Osteoblast (primary cell): ENCODE measurements at regions not wholly inside any gene's neighbourhood (a gene's known extent, or its start where the extent isn't known, plus 50 kb on each side); places are given as distances from the start of the nearest gene placed in this dataset.

ENCODE experiments used
- DNase-seq: peaks from one replicate; pipeline ENCODE4 v3.0.0; 2011; ENCODE audit warnings: low spot score, mixed read lengths; ENCODE audit not compliant: insufficient read length; ENCODE audit errors: missing footprints
- H2AFZ ChIP-seq: 2 replicates; pipeline ENCODE4 v1.6.0; 2011; ENCODE audit warnings: mild to moderate bottlenecking, low read length
- H3K27ac ChIP-seq: 2 replicates; pipeline ENCODE4 v1.5.1; 2011; ENCODE audit warnings: mild to moderate bottlenecking, low read depth, low read length, moderate library complexity
- H3K27me3 ChIP-seq: 2 replicates; pipeline ENCODE4 v1.6.0; 2012; ENCODE audit warnings: mild to moderate bottlenecking, control low read depth, inconsistent platforms, low read length, moderate library complexity; ENCODE audit not compliant: insufficient read depth
- H3K36me3 ChIP-seq: 2 replicates; pipeline ENCODE4 v1.5.1; 2011; ENCODE audit warnings: mild to moderate bottlenecking, low read length, control low read depth, moderate library complexity; ENCODE audit not compliant: insufficient read depth
- H3K4me1 ChIP-seq: 2 replicates; pipeline ENCODE4 v1.5.1; 2011; ENCODE audit warnings: mild to moderate bottlenecking, low read length, control low read depth, moderate library complexity; ENCODE audit not compliant: insufficient read depth
- H3K4me2 ChIP-seq: 2 replicates; pipeline ENCODE4 v1.6.0; 2011; ENCODE audit warnings: mild to moderate bottlenecking, low read length; ENCODE audit not compliant: insufficient read depth
- H3K4me3 ChIP-seq: fragments of 200-600 bp; sonication (generic); 3 replicates; pipeline ENCODE4 v1.5.1; 2012; ENCODE audit warnings: mild to moderate bottlenecking, low read length, inconsistent platforms; ENCODE audit not compliant: insufficient read depth
- H3K79me2 ChIP-seq: 2 replicates; pipeline ENCODE4 v1.6.0; 2012; ENCODE audit warnings: mild to moderate bottlenecking, low read length, control low read depth, inconsistent platforms; ENCODE audit not compliant: insufficient read depth
- H3K9me3 ChIP-seq: 2 replicates; pipeline ENCODE4 v1.5.1; 2011; ENCODE audit warnings: low read depth, low read length, control low read depth
- H4K20me1 ChIP-seq: 2 replicates; pipeline ENCODE4 v1.6.0; 2012; ENCODE audit warnings: mild to moderate bottlenecking, low read length, control low read depth; ENCODE audit not compliant: insufficient read depth
- CTCF ChIP-seq: IDR thresholded peaks from 2 replicates; pipeline ENCODE4 v1.5.1; 2011; ENCODE audit warnings: mild to moderate bottlenecking, low read depth, low read length, moderate library complexity; ENCODE audit errors: extremely low read depth

GRCh38 chr14:49396801-49397200 is 189.4 kb downstream of the RPS29 start:
- Histone ChIP-seq H2AFZ (no peak overlapping the region), H4K20me1 (no peaks in the 10 kb centered on the region), H3K27ac (no peak overlapping the region), H3K4me3 (no peak overlapping the region), H3K9me3 (no peaks in the 10 kb centered on the region), H3K27me3 (no peaks in the 10 kb centered on the region), H3K4me2 (no peak overlapping the region), H3K4me1 (no peaks in the 10 kb centered on the region), H3K79me2 (no peaks in the 10 kb centered on the region), H3K36me3 (no peaks in the 10 kb centered on the region)
- no peak for DNase-seq
- no peak for TF ChIP-seq CTCF

GRCh38 chr14:49381778-49382177 is 204.4 kb downstream of the RPS29 start:
- Histone ChIP-seq H3K4me3 (no peak overlapping the region), H3K79me2 (no peaks in the 10 kb centered on the region), H2AFZ (no peak overlapping the region), H3K4me2 (no peak overlapping the region), H3K27me3 (no peaks in the 10 kb centered on the region), H4K20me1 (no peaks in the 10 kb centered on the region), H3K4me1 (no peaks in the 10 kb centered on the region), H3K27ac (no peak overlapping the region), H3K9me3 (no peaks in the 10 kb centered on the region), H3K36me3 (no peaks in the 10 kb centered on the region)
- DNase-seq: no peak
- TF ChIP-seq CTCF: no peak

GRCh38 chr14:49367696-49368095 is 218.5 kb downstream of the RPS29 start:
- H3K27ac ChIP-seq: no peak overlapping the region
- no peaks in the 10 kb centered on the region for H4K20me1 ChIP-seq
- H3K4me1 ChIP-seq: no peaks in the 10 kb centered on the region
- H3K36me3 ChIP-seq: no peaks in the 10 kb centered on the region
- no peak for DNase-seq
- TF ChIP-seq CTCF: no peak
- H3K27me3 ChIP-seq: no peaks in the 10 kb centered on the region
- no peaks in the 10 kb centered on the region for H3K9me3 ChIP-seq
- H3K4me2 ChIP-seq: no peak overlapping the region
- no peak overlapping the region for H2AFZ ChIP-seq
- H3K4me3 ChIP-seq: no peak overlapping the region
- no peaks in the 10 kb centered on the region for H3K79me2 ChIP-seq

GRCh38 chr14:49366416-49366815 is 219.8 kb downstream of the RPS29 start:
- H3K36me3 ChIP-seq: no peaks in the 10 kb centered on the region
- H3K79me2 ChIP-seq: no peaks in the 10 kb centered on the region
- no peaks in the 10 kb centered on the region for H3K27me3 ChIP-seq
- no peak for TF ChIP-seq CTCF
- H3K4me3 ChIP-seq: no peak overlapping the region
- H3K27ac ChIP-seq: no peak overlapping the region
- no peak for DNase-seq
- H2AFZ ChIP-seq: no peak overlapping the region
- no peaks in the 10 kb centered on the region for H4K20me1 ChIP-seq
- H3K4me2 ChIP-seq: no peak overlapping the region
- H3K4me1 ChIP-seq: no peaks in the 10 kb centered on the region
- no peaks in the 10 kb centered on the region for H3K9me3 ChIP-seq
